CD8-positive, alpha-beta memory T cell (primary cell): ENCODE measurements at regions not wholly inside any gene's neighbourhood (a gene's known extent, or its start where the extent isn't known, plus 50 kb on each side); places are given as distances from the start of the nearest gene placed in this dataset.
"Not testable (repeated sequence)": the region's sequence is repeated elsewhere in the genome, so short reads cannot be mapped to it uniquely, and the experiment has no call there.

Source experiments
- CTCF ChIA-PET: fragments of 350-600 bp; sonication (Branson Sonifier 250); formaldehyde crosslinking; loops from one replicate; lab custom pipeline; 2021; ENCODE audit warnings: antibody characterized with exemption; lab: Charles Lee
- POLR2A ChIA-PET: fragments of 350-600 bp; sonication (Branson Sonifier 250); formaldehyde crosslinking; loops from one replicate; lab custom pipeline; 2021; ENCODE audit warnings: antibody characterized with exemption; lab: Charles Lee
- DNase-seq, 5 donors: peaks; one replicate each; pipeline versions ENCODE4 v3.0.0 to v3.0.0-alpha.2; 2020 to 2022; ENCODE audit warnings: mixed read lengths in 1 of 5
- H3K27ac ChIP-seq: one replicate; pipeline ENCODE4 v1.7.0; 2013; ENCODE audit warnings: low read depth, mild to moderate bottlenecking, low read length, moderate library complexity
- H3K27me3 ChIP-seq: 2 replicates; pipeline ENCODE4 v1.7.0; 2013; ENCODE audit warnings: low read length, mild to moderate bottlenecking; ENCODE audit not compliant: insufficient read depth, poor library complexity, severe bottlenecking
- H3K36me3 ChIP-seq: 2 replicates; pipeline ENCODE4 v1.7.0; 2013; ENCODE audit warnings: mild to moderate bottlenecking, low read length, moderate library complexity; ENCODE audit not compliant: insufficient read depth
- H3K4me1 ChIP-seq: 2 replicates; pipeline ENCODE4 v1.7.0; 2013; ENCODE audit warnings: mild to moderate bottlenecking, low read length, moderate library complexity; ENCODE audit not compliant: insufficient read depth
- H3K4me3 ChIP-seq: 2 replicates; pipeline ENCODE4 v1.7.0; 2013; ENCODE audit warnings: mild to moderate bottlenecking, low read length
- H3K9me3 ChIP-seq: 2 replicates; pipeline ENCODE4 v1.7.0; 2013; ENCODE audit warnings: mild to moderate bottlenecking, low read length
- H3K27ac Mint-ChIP-seq, 8 donors: one replicate each; pipeline ENCODE4 v1.8.0; 2020 to 2021; ENCODE audit warnings: mixed read lengths in 8 of 8, mild to moderate bottlenecking in 6 of 8, inconsistent platforms in 3 of 8, moderate library complexity in 3 of 8
- H3K27me3 Mint-ChIP-seq, 2 donors: one replicate each; pipeline ENCODE4 v1.8.0; 2020 to 2021; ENCODE audit warnings: mixed read lengths in 2 of 2, mild to moderate bottlenecking in 1 of 2, moderate library complexity in 1 of 2
- H3K36me3 Mint-ChIP-seq, 3 donors: one replicate each; pipeline ENCODE4 v1.8.0; 2020 to 2021; ENCODE audit warnings: mixed read lengths in 3 of 3, inconsistent platforms in 1 of 3, mild to moderate bottlenecking in 1 of 3
- H3K4me1 Mint-ChIP-seq, 3 donors: one replicate each; pipeline ENCODE4 v1.8.0; 2020 to 2021; ENCODE audit warnings: mixed read lengths in 3 of 3, inconsistent platforms in 1 of 3, mild to moderate bottlenecking in 1 of 3
- H3K4me3 Mint-ChIP-seq, 7 donors: one replicate each; pipeline ENCODE4 v1.8.0; 2020 to 2021; ENCODE audit warnings: mixed read lengths in 7 of 7, mild to moderate bottlenecking in 6 of 7, moderate library complexity in 4 of 7, inconsistent platforms in 2 of 7
- H3K9me3 Mint-ChIP-seq, 5 donors: one replicate each; pipeline ENCODE4 v1.8.0; 2020 to 2022; ENCODE audit warnings: mixed read lengths in 5 of 5, mild to moderate bottlenecking in 3 of 5, moderate library complexity in 2 of 5, inconsistent platforms in 1 of 5

DNA sequence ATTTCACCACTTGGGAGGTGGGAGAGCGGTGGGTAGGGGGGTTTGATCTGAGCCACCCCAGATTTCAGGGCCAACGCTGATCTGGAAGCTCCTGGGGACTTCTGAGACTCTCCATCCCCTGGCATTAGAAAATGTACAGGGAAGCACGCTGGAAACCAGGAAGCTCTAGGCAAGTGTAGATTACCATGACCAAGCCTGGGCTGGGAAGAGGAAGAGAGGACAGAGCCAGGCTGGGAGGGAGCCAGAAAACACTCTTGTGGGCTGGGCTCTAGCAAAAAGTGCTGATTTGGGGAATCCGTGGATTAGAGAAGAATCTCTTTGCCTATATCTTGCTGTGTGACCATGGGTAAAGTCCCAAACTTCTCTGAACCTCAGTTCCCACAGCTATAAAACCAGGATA lies 236.7 kb downstream of the BCL11B start:
- Histone ChIP-seq H3K4me1 (no peaks in the 10 kb centered on the region), H3K27me3 (no peaks in the 10 kb centered on the region), H3K27ac (no peak overlapping the region), H3K4me3 (no peak overlapping the region), H3K36me3 (no peaks in the 10 kb centered on the region), H3K9me3 (no peaks in the 10 kb centered on the region)
- Mint-ChIP-seq H3K36me3 (peaks cover 0 to 4% (median 4%) of the 10 kb centered on the region in 3 donors), H3K4me1 (no peaks in the 10 kb centered on the region), H3K9me3 (peaks cover 0 to 2% (median 0%) of the 10 kb centered on the region in 5 donors), H3K27ac (no peak overlapping the region), H3K27me3 (peaks cover 3 to 4% of the 10 kb centered on the region in 2 donors), H3K4me3 (no peak overlapping the region)
- ChIA-PET POLR2A (no interaction called here), CTCF (no interaction called here)
- DNase-seq = no peak

DNA sequence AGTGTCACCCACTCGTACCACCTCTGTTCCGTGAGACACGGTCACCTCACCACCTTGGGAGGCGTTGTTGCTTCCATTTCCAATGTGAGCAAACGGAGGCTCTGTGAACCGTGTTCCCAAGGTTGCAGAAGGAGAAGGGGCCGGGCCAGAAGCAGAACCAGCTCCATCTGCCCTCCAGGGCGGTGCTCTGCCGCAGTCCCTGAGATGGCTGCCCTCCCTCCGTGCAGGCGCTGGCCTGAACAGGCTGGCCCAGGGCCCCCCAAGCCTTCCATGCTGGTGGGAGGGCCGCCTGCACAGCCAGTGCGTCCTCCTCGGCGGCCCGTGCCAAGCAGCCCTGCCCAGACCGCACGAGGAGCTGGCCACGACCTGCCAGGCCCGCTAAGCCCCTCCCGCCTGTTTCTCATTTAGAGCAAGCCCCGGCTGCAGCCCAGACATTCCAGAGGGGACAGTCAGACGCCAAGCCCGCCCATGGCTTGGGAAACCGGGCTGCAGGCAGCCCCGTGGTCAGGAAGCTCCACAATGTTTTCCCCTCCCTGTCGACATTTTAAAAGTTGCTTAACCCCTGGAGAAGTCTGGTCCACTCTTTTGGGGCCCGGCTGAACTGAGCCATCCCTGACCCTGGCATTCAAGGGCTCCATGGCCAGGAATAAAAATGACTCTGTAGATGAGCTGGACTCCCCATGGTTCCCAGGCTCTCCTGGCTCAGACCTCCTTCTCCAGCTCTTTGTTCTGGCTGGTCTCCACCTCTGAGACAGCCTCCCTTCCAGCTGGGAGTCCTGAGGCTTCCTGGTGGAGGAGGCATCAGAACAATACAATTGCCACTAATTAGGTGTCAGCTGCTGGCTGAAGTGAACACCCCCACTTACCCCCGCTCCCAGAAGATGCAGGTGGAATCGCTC lies 236.0 kb downstream of the BCL11B start:
- CTCF ChIA-PET = interaction anchor here (0.6 kb wide), 1 partner anchor 310 kb away, joined by 4 read pairs; no protein-coding TSS in a partner anchor
- peaks cover 3 to 4% of the 10 kb centered on the region in 2 donors for H3K27me3 Mint-ChIP-seq
- no peak overlapping the region for H3K4me3 Mint-ChIP-seq
- DNase-seq = no peak
- H3K9me3 Mint-ChIP-seq = peaks cover 0 to 2% (median 0%) of the 10 kb centered on the region in 5 donors
- POLR2A ChIA-PET = no interaction called here
- Histone ChIP-seq H3K9me3 (no peaks in the 10 kb centered on the region), H3K4me3 (no peak overlapping the region), H3K27me3 (no peaks in the 10 kb centered on the region), H3K27ac (no peak overlapping the region), H3K36me3 (no peaks in the 10 kb centered on the region), H3K4me1 (no peaks in the 10 kb centered on the region)
- no peak overlapping the region for H3K27ac Mint-ChIP-seq
- H3K4me1 Mint-ChIP-seq = no peaks in the 10 kb centered on the region
- H3K36me3 Mint-ChIP-seq = peaks cover 0 to 4% (median 4%) of the 10 kb centered on the region in 3 donors

DNA sequence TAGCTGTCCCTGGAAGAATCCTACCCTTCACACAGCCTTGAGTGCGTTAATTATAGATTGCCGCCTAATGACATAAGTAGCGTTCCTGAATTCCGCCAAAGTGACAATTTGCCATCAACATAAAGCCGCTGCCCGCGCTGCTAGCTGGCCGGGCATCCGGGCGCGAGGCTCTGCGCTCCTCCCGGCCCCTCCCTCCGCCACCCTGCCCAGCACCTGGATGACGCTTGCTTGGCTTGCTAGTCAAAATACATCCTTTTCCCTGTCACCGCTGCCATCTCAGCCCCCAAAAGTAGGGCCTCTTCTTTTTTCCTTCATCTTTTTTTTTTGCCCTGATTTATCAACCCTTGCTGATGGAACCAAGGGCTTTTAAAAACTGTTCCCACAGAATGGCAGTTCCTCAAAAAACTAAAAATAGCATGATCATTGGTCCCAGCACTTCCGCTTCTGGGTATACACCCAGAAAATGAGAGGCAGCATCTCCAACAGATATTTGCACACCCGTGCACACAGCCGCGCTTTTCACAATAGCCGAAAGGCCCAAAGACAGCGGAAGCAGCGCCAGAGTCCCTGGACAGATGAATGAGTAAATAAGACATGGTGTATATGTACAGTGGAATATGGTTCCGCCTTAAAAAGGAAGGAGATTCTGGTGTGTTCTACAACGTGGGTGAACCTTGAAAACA lies 235.2 kb downstream of the BCL11B start:
- no peak for DNase-seq
- Histone ChIP-seq H3K27ac (no peak overlapping the region), H3K27me3 (no peaks in the 10 kb centered on the region), H3K9me3 (no peaks in the 10 kb centered on the region), H3K4me3 (no peak overlapping the region), H3K36me3 (no peaks in the 10 kb centered on the region), H3K4me1 (no peaks in the 10 kb centered on the region)
- POLR2A ChIA-PET = no interaction called here
- peaks cover 0 to 4% (median 4%) of the 10 kb centered on the region in 3 donors for H3K36me3 Mint-ChIP-seq
- CTCF ChIA-PET = no interaction called here
- peaks cover 3 to 4% of the 10 kb centered on the region in 2 donors for H3K27me3 Mint-ChIP-seq
- no peaks in the 10 kb centered on the region for H3K4me1 Mint-ChIP-seq
- H3K9me3 Mint-ChIP-seq = peaks cover 0 to 2% (median 0%) of the 10 kb centered on the region in 5 donors
- peak overlapping the region in 1 of 8 donors; percentile 24 for H3K27ac Mint-ChIP-seq
- H3K4me3 Mint-ChIP-seq = no peak overlapping the region

DNA sequence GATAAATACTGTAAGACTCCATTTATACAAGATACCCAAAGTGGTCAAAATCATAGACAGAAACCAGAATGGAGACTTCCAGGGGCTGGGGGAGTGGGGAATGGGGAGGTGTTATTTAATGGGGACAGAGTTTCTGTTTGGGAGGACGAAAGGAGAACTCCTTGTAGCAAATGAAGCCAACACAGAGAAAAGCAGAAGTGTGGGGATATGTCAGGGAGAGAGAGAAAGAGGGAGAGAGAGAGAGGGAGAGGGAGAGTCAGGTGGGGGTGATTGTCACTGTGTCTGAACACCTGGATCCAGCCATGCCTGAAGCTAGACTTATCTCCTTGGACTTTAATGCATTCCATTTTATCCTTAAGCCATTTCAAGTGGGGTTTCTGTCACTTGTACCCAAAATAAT lies 234.7 kb downstream of the BCL11B start:
- H3K36me3 ChIP-seq, CTCF ChIA-PET, H3K9me3 ChIP-seq, H3K4me1 ChIP-seq, H3K4me3 Mint-ChIP-seq, DNase-seq, POLR2A ChIA-PET, H3K27ac ChIP-seq, H3K4me1 Mint-ChIP-seq, H3K36me3 Mint-ChIP-seq, H3K4me3 ChIP-seq, H3K27me3 Mint-ChIP-seq, H3K27me3 ChIP-seq, H3K9me3 Mint-ChIP-seq: not testable (repeated sequence)
- peak overlapping the region in 1 of 8 donors; percentile 30 for H3K27ac Mint-ChIP-seq

DNA sequence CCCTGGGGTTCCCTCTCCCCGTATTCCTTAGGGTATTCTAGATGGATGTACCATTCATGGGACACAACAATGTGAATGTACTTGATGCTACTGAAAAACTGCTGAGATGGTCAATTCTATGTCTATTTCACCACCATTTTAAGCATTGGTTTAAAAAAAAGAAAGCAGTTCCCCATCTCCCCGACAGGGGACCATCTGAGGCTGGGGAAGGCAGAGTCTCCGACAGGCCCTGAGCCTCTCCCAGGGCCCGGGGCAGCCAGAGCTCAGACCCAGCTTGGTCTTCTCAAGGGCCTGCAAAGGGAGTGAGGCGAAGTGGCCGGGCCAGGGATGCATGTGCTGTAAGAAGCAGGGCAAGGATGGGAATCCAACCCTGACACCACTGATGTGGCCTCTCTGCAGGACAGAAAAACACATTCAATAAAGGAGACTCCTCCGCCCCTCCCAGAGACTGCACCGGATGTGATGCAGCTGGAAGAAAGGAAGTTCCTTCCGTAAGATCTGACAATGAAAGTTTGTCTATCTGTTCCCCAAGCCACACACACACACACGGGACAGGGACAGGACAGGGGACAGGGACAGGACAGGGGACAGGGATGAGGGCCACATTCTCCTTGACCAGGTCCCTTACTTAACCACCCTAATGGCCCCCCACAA lies 234.1 kb downstream of the BCL11B start:
- H3K36me3 ChIP-seq = no peaks in the 10 kb centered on the region
- Mint-ChIP-seq H3K4me1 (no peaks in the 10 kb centered on the region), H3K36me3 (peaks cover 0 to 3% (median 0%) of the 10 kb centered on the region in 3 donors), H3K27me3 (peaks cover 3 to 4% of the 10 kb centered on the region in 2 donors), H3K9me3 (peaks cover 0 to 2% (median 0%) of the 10 kb centered on the region in 5 donors), H3K4me3 (no peak overlapping the region), H3K27ac (peak overlapping the region in 1 of 8 donors; percentile 8)
- POLR2A ChIA-PET = no interaction called here
- H3K27ac ChIP-seq = no peak overlapping the region
- no peaks in the 10 kb centered on the region for H3K9me3 ChIP-seq
- no peak overlapping the region for H3K4me3 ChIP-seq
- H3K4me1 ChIP-seq = no peaks in the 10 kb centered on the region
- CTCF ChIA-PET = no interaction called here
- DNase-seq = no peak
- H3K27me3 ChIP-seq = no peaks in the 10 kb centered on the region

DNA sequence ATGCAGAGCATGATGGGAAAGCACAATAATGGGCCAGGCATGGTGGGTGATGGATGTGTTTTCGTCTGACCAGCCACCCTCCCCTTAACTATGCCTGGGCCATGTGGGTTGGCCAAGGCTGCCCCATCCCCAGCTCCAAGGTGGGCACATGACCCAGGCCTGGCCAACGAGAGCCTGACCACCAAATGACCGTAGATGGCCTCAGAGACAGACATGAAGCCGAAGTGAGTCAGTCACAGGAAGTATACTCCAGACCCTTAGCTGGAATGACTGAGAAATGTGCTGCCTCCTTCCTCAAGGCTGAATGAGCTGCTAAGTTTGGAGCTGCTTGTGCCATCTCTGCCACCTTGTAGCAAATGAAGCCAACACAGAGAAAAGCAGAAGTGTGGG lies 233.6 kb downstream of the BCL11B start:
- DNase-seq = no peak
- no peaks in the 10 kb centered on the region for H3K36me3 ChIP-seq
- H3K27me3 ChIP-seq = no peaks in the 10 kb centered on the region
- no peaks in the 10 kb centered on the region for H3K9me3 Mint-ChIP-seq
- CTCF ChIA-PET = no interaction called here
- H3K4me3 Mint-ChIP-seq = no peak overlapping the region
- H3K9me3 ChIP-seq = no peaks in the 10 kb centered on the region
- H3K27ac Mint-ChIP-seq = peak overlapping the region in 1 of 8 donors; percentile 8
- no peaks in the 10 kb centered on the region for H3K4me1 Mint-ChIP-seq
- H3K27me3 Mint-ChIP-seq = peaks cover 3 to 4% of the 10 kb centered on the region in 2 donors
- POLR2A ChIA-PET = no interaction called here
- no peak overlapping the region for H3K27ac ChIP-seq
- no peaks in the 10 kb centered on the region for H3K4me1 ChIP-seq
- no peak overlapping the region for H3K4me3 ChIP-seq
- H3K36me3 Mint-ChIP-seq = no peaks in the 10 kb centered on the region

DNA sequence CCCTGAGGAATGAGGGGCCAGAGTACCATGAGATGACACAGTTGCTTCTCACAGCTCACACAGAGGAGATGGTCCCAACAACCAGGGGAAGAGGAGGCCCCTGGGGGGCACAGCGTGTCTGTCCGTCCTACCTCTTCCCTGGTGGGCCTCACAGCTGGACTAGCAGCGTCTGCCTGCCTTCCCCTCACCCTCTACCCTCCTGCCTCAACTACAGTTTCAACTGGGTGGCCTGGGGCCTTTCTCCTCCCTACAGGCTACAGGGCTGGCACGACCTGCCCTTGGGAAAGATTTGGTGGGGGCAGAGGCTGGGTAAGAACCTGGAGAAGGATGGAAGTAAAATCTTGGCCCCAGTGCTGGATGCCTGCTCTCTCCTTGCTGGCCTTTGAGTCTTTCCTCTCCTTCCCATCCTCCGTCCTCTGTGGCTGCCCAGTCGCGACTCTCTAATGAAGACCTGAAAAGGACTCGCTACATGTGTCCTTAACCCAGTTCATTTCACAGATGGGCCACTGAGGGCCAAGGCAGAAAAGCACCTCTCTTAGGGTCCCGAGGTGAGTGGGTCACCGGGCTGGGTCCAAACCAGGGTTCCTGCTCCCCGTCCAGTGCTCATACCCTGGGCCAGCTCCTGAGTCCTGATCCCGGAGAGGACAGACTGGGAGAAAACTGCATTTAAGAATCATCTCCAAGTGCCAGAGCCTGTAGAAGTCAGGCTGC lies 232.5 kb downstream of the BCL11B start:
- Histone ChIP-seq H3K27me3 (no peaks in the 10 kb centered on the region), H3K4me3 (no peak overlapping the region), H3K9me3 (no peaks in the 10 kb centered on the region), H3K27ac (no peak overlapping the region), H3K36me3 (no peaks in the 10 kb centered on the region), H3K4me1 (no peaks in the 10 kb centered on the region)
- Mint-ChIP-seq H3K27ac (peak overlapping the region in 2 of 8 donors; percentile 47 to 51), H3K4me3 (no peak overlapping the region), H3K27me3 (peaks cover 2 to 3% of the 10 kb centered on the region in 2 donors), H3K4me1 (no peaks in the 10 kb centered on the region), H3K9me3 (no peaks in the 10 kb centered on the region), H3K36me3 (peaks cover 0 to 3% (median 3%) of the 10 kb centered on the region in 3 donors)
- DNase-seq = no peak
- ChIA-PET CTCF (no interaction called here), POLR2A (interaction anchor here (0.6 kb wide), 1 partner anchor 56 kb away, joined by 3 read pairs; no protein-coding TSS in a partner anchor)
